CD4-positive, alpha-beta T cell treated with Interferon alpha-2 for 1 hour (primary cell): ENCODE measurements at regions not wholly inside any gene's neighbourhood (a gene's known extent, or its start where the extent isn't known, plus 50 kb on each side); places are given as distances from the start of the nearest gene placed in this dataset.
"Not testable (repeated sequence)": the region's sequence is repeated elsewhere in the genome, so short reads cannot be mapped to it uniquely, and the experiment has no call there.

Experiments
- DNase-seq, 2 donors: peaks; one replicate each; pipeline ENCODE4 v3.0.0-alpha.2; 2020 to 2022

- not testable (repeated sequence) for DNase-seq
Observed at GRCh38 chr12:9543341-9543740, 64.4 kb downstream of the KLRB1 start.

- DNase-seq: not testable (repeated sequence)
Observed at GRCh38 chr12:9542827-9543226, 64.9 kb downstream of the KLRB1 start.

- not testable (repeated sequence) for DNase-seq
Observed at GRCh38 chr12:9515925-9516324, 91.8 kb downstream of the KLRB1 start.

GRCh38 chr12:9512695-9513094 lies 95.0 kb downstream of the KLRB1 start:
- DNase-seq: not testable (repeated sequence)

- not testable (repeated sequence) for DNase-seq
Observed at GRCh38 chr12:9510392-9511011, 97.2 kb downstream of the KLRB1 start.

GRCh38 chr12:9509464-9510161 lies 98.1 kb downstream of the KLRB1 start:
- no peak for DNase-seq

- no peak for DNase-seq
Observed at GRCh38 chr12:9506746-9507145, 101.0 kb downstream of the KLRB1 start.

GRCh38 chr12:9503384-9503783 lies 104.3 kb downstream of the KLRB1 start:
- not testable (repeated sequence) for DNase-seq

- DNase-seq: not testable (repeated sequence)
Observed at GRCh38 chr12:9502845-9503244, 104.9 kb downstream of the KLRB1 start.

GRCh38 chr12:9493325-9493724 lies 114.4 kb downstream of the KLRB1 start:
- not testable (repeated sequence) for DNase-seq

GRCh38 chr12:9481289-9481688 lies 126.4 kb downstream of the KLRB1 start:
- DNase-seq: not testable (repeated sequence)

- DNase-seq: not testable (repeated sequence)
Observed at GRCh38 chr12:9474197-9474596, 133.5 kb downstream of the KLRB1 start.

- not testable (repeated sequence) for DNase-seq
Observed at GRCh38 chr12:9473638-9474037, 134.1 kb downstream of the KLRB1 start.

- not testable (repeated sequence) for DNase-seq
Observed at GRCh38 chr12:9471501-9471900, 136.2 kb downstream of the KLRB1 start.

- DNase-seq: not testable (repeated sequence)
Observed at GRCh38 chr12:9470367-9470766, 137.3 kb downstream of the KLRB1 start.

GRCh38 chr12:9469956-9470355 lies 137.8 kb downstream of the KLRB1 start:
- not testable (repeated sequence) for DNase-seq

GRCh38 chr12:9469463-9469862 lies 138.3 kb downstream of the KLRB1 start:
- not testable (repeated sequence) for DNase-seq

- peak; percentile 48 to 56 for DNase-seq
Observed at GRCh38 chr12:9468998-9469397, 138.7 kb downstream of the KLRB1 start.

- peak in 1 of 2 donors; percentile 55 for DNase-seq
Observed at GRCh38 chr12:9468144-9468543, 139.6 kb downstream of the KLRB1 start.

GRCh38 chr12:9464408-9464807 lies 143.3 kb downstream of the KLRB1 start:
- DNase-seq: no peak

- not testable (repeated sequence) for DNase-seq
Observed at GRCh38 chr12:9455516-9455915, 152.2 kb downstream of the KLRB1 start.

GRCh38 chr12:9454021-9454420 lies 153.7 kb downstream of the KLRB1 start:
- DNase-seq: not testable (repeated sequence)

GRCh38 chr12:9450127-9450567 lies 157.6 kb downstream of the KLRB1 start:
- peak; percentile 47 to 50 for DNase-seq

- peak in 1 of 2 donors; percentile 23 for DNase-seq
Observed at GRCh38 chr12:9449657-9450126, 158.0 kb downstream of the KLRB1 start.
